HUES6 (cell line): ENCODE measurements at regions not wholly inside any gene's neighbourhood (a gene's known extent, or its start where the extent isn't known, plus 50 kb on each side); places are given as distances from the start of the nearest gene placed in this dataset.

Source experiments
- H3K27ac ChIP-seq: 2 replicates; pipeline ENCODE4 v1.7.0; 2013; ENCODE audit warnings: low read depth, mild to moderate bottlenecking, low read length, inconsistent platforms
- H3K27me3 ChIP-seq: 2 replicates; pipeline ENCODE4 v1.6.1; 2013; ENCODE audit warnings: low read length; ENCODE audit not compliant: control insufficient read depth, insufficient read depth
- H3K36me3 ChIP-seq: 2 replicates; pipeline ENCODE4 v1.6.1; 2013; ENCODE audit warnings: low read length; ENCODE audit not compliant: control insufficient read depth, insufficient read depth
- H3K4me1 ChIP-seq: 2 replicates; pipeline ENCODE4 v1.6.1; 2013; ENCODE audit warnings: low read length; ENCODE audit not compliant: control insufficient read depth, insufficient read depth
- H3K4me3 ChIP-seq: 2 replicates; pipeline ENCODE4 v1.5.1; 2013; ENCODE audit warnings: low read depth, low read length
- H3K9ac ChIP-seq: one replicate; pipeline ENCODE4 v1.6.1; 2013; ENCODE audit warnings: mild to moderate bottlenecking, low read length
- H3K9me3 ChIP-seq: 2 replicates; pipeline ENCODE4 v1.6.1; 2013; ENCODE audit warnings: low read depth, low read length; ENCODE audit not compliant: control insufficient read depth, insufficient read depth

- Histone ChIP-seq H3K36me3 (no peaks in the 10 kb centered on the region), H3K27me3 (no peaks in the 10 kb centered on the region), H3K27ac (no peak overlapping the region), H3K9me3 (no peaks in the 10 kb centered on the region), H3K4me3 (no peak overlapping the region), H3K9ac (no peak overlapping the region), H3K4me1 (peaks cover 9% of the 10 kb centered on the region; the same call in 1 of the 2 replicates)
Measured at GRCh38 chr2:59925321-59925720, 628.1 kb downstream of the BCL11A start.

GRCh38 chr2:59924346-59924745, 629.1 kb downstream of the BCL11A start:
- no peak overlapping the region for H3K4me3 ChIP-seq
- H3K9me3 ChIP-seq = no peaks in the 10 kb centered on the region
- H3K9ac ChIP-seq = no peak overlapping the region
- H3K27me3 ChIP-seq = no peaks in the 10 kb centered on the region
- H3K36me3 ChIP-seq = no peaks in the 10 kb centered on the region
- peaks cover 9% of the 10 kb centered on the region; the same call in 1 of the 2 replicates for H3K4me1 ChIP-seq
- no peak overlapping the region for H3K27ac ChIP-seq

GRCh38 chr2:59922450-59922849, 631.0 kb downstream of the BCL11A start:
- no peak overlapping the region for H3K27ac ChIP-seq
- no peak overlapping the region for H3K9ac ChIP-seq
- H3K27me3 ChIP-seq = no peaks in the 10 kb centered on the region
- H3K4me3 ChIP-seq = no peak overlapping the region
- H3K4me1 ChIP-seq = peaks cover 9% of the 10 kb centered on the region; the same call in 1 of the 2 replicates
- no peaks in the 10 kb centered on the region for H3K9me3 ChIP-seq
- no peaks in the 10 kb centered on the region for H3K36me3 ChIP-seq

- Histone ChIP-seq H3K36me3 (no peaks in the 10 kb centered on the region), H3K27ac (no peak overlapping the region), H3K9me3 (no peaks in the 10 kb centered on the region), H3K9ac (no peak overlapping the region), H3K27me3 (no peaks in the 10 kb centered on the region), H3K4me3 (no peak overlapping the region), H3K4me1 (peaks cover 9% of the 10 kb centered on the region; the same call in 1 of the 2 replicates)
Measured at GRCh38 chr2:59921743-59922142, 631.7 kb downstream of the BCL11A start.

GRCh38 chr2:59920961-59921360, 632.5 kb downstream of the BCL11A start:
- Histone ChIP-seq H3K9ac (no peak overlapping the region), H3K27me3 (no peaks in the 10 kb centered on the region), H3K4me1 (peaks cover 9% of the 10 kb centered on the region; the same call in 1 of the 2 replicates), H3K4me3 (no peak overlapping the region), H3K36me3 (no peaks in the 10 kb centered on the region), H3K9me3 (no peaks in the 10 kb centered on the region), H3K27ac (no peak overlapping the region)

- H3K4me1 ChIP-seq = peaks cover 9% of the 10 kb centered on the region; the same call in 1 of the 2 replicates
- H3K36me3 ChIP-seq = no peaks in the 10 kb centered on the region
- no peaks in the 10 kb centered on the region for H3K9me3 ChIP-seq
- no peaks in the 10 kb centered on the region for H3K27me3 ChIP-seq
- no peak overlapping the region for H3K9ac ChIP-seq
- H3K27ac ChIP-seq = no peak overlapping the region
- H3K4me3 ChIP-seq = no peak overlapping the region
Measured at GRCh38 chr2:59920307-59920706, 633.1 kb downstream of the BCL11A start.

- Histone ChIP-seq H3K9ac (no peak overlapping the region), H3K9me3 (no peaks in the 10 kb centered on the region), H3K36me3 (no peaks in the 10 kb centered on the region), H3K27ac (no peak overlapping the region), H3K4me1 (peaks cover 9% of the 10 kb centered on the region; the same call in 1 of the 2 replicates), H3K4me3 (no peak overlapping the region), H3K27me3 (no peaks in the 10 kb centered on the region)
Measured at GRCh38 chr2:59919579-59919978, 633.9 kb downstream of the BCL11A start.

GRCh38 chr2:59912042-59912441, 641.4 kb downstream of the BCL11A start:
- no peak overlapping the region for H3K27ac ChIP-seq
- no peak overlapping the region for H3K9ac ChIP-seq
- H3K4me1 ChIP-seq = no peaks in the 10 kb centered on the region
- H3K4me3 ChIP-seq = no peak overlapping the region
- no peaks in the 10 kb centered on the region for H3K27me3 ChIP-seq
- H3K9me3 ChIP-seq = no peaks in the 10 kb centered on the region
- no peaks in the 10 kb centered on the region for H3K36me3 ChIP-seq

- Histone ChIP-seq H3K4me1 (no peaks in the 10 kb centered on the region), H3K9ac (no peak overlapping the region), H3K27ac (no peak overlapping the region), H3K9me3 (no peaks in the 10 kb centered on the region), H3K27me3 (no peaks in the 10 kb centered on the region), H3K4me3 (no peak overlapping the region), H3K36me3 (no peaks in the 10 kb centered on the region)
Measured at GRCh38 chr2:59910166-59910565, 643.3 kb downstream of the BCL11A start.

GRCh38 chr2:59909147-59909546, 644.3 kb downstream of the BCL11A start:
- no peak overlapping the region for H3K9ac ChIP-seq
- H3K27me3 ChIP-seq = no peaks in the 10 kb centered on the region
- no peaks in the 10 kb centered on the region for H3K36me3 ChIP-seq
- no peak overlapping the region for H3K27ac ChIP-seq
- no peaks in the 10 kb centered on the region for H3K9me3 ChIP-seq
- H3K4me1 ChIP-seq = no peaks in the 10 kb centered on the region
- H3K4me3 ChIP-seq = no peak overlapping the region

GRCh38 chr2:59905731-59906130, 647.7 kb downstream of the BCL11A start:
- H3K27ac ChIP-seq = no peak overlapping the region
- H3K4me1 ChIP-seq = no peaks in the 10 kb centered on the region
- no peaks in the 10 kb centered on the region for H3K9me3 ChIP-seq
- no peaks in the 10 kb centered on the region for H3K27me3 ChIP-seq
- no peaks in the 10 kb centered on the region for H3K36me3 ChIP-seq
- no peak overlapping the region for H3K9ac ChIP-seq
- no peak overlapping the region for H3K4me3 ChIP-seq
